GM13977 (cell line): ENCODE measurements at regions not wholly inside any gene's neighbourhood (a gene's known extent, or its start where the extent isn't known, plus 50 kb on each side); places are given as distances from the start of the nearest gene placed in this dataset.
"Not testable (repeated sequence)": the region's sequence is repeated elsewhere in the genome, so short reads cannot be mapped to it uniquely, and the experiment has no call there.

Experiments used
- DNase-seq: peaks from one replicate; pipeline ENCODE4 v3.0.0; 2012; ENCODE audit warnings: low spot score
- in situ Hi-C: fragments of 300-500 bp; cut with MboI; formaldehyde crosslinking; loops from one replicate; pipeline ENCODE4 v1.12.0; 2022; ENCODE audit warnings: low sequenced_read_pairs, low pct_unique_long_range_greater_than_20kb, mixed read lengths, inconsistent platforms; ENCODE audit not compliant: unreplicated experiment
- TF ChIP-seq, protein P1 (sequence below): IDR thresholded peaks from 2 replicates; pipeline ENCODE4 v1.5.1; 2012; ENCODE audit warnings: mild to moderate bottlenecking, control low read depth; ENCODE audit not compliant: insufficient read depth; ENCODE audit errors: extremely low read depth, missing control alignments

DNA sequence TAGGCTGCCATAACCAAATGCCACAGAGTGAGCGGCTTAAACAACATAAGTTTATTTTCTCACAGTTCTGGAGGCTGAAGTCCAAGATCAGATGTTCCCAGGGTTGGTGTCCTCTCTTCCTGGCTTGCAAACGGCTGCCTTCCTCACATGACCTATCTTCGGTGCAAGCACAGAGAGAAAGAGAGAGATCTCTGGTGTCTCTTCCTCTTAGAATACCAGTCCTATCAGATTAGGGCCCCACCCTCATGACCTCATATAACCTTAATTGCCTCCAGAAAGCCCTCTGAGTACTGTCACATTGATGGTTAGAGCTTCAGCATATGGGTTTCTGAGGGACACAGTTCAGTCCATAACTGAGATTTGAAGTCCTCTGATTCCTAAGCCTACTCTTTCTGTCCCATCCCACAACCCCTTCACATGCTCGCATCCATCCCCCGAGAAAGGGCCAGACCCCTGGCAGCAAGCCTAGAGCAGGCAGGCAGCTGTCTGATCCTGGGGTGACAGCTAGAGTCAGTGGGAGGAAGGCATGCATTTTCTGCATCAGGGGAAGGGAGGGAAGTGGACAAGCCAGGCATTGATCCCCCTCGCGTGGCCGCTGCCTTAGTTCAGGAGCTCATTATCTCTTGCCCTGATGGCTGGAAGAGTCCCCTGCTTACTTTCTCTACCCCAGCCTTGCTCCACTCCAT is 114.1 kb downstream of the FAR1 start:
- in situ Hi-C loops: no loop called here
- TF ChIP-seq, protein P1, sequence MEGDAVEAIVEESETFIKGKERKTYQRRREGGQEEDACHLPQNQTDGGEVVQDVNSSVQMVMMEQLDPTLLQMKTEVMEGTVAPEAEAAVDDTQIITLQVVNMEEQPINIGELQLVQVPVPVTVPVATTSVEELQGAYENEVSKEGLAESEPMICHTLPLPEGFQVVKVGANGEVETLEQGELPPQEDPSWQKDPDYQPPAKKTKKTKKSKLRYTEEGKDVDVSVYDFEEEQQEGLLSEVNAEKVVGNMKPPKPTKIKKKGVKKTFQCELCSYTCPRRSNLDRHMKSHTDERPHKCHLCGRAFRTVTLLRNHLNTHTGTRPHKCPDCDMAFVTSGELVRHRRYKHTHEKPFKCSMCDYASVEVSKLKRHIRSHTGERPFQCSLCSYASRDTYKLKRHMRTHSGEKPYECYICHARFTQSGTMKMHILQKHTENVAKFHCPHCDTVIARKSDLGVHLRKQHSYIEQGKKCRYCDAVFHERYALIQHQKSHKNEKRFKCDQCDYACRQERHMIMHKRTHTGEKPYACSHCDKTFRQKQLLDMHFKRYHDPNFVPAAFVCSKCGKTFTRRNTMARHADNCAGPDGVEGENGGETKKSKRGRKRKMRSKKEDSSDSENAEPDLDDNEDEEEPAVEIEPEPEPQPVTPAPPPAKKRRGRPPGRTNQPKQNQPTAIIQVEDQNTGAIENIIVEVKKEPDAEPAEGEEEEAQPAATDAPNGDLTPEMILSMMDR: no peak
- DNase-seq: no peak

DNA sequence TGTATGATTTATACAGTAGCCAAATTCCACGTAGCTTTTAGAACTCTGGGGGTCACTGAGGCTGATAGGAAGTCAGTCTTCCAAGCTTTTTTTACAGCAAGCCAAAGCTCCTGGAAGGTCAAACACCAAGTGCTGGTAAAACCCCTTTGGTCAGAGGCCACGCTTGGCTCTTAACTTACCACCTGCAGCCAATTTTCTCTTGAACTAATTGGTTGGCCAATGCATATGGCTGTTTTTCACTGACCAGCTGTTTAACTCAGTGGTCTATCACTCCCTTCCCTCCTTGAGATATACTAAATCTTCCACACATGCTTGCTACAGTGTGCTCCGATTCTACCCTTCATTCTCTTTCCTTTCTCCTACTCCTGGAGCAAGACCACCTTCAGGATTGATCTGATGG is 116.0 kb downstream of the FAR1 start:
- TF ChIP-seq, protein P1: no peak
- in situ Hi-C loops: no loop called here
- no peak for DNase-seq

DNA sequence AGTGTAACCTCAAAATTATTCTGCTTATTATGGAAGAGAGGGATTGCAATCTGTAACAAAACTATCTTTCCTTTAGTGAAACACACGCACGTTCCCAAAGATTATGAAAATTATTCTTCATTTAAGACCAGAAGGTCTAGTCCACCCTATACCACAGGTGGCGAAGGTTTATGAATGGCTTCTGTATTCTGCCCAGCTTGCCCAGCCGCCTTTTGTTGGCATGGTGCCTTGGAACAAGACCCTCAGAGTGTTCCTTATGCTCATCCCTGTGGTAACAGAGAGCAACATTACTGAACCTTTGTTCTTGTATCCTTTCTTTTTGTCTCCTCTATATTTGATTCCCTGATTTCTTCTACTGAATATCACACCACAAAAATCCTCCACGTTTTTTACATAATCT is 116.4 kb downstream of the FAR1 start:
- no peak for DNase-seq
- TF ChIP-seq, protein P1: no peak
- in situ Hi-C loops: no loop called here

DNA sequence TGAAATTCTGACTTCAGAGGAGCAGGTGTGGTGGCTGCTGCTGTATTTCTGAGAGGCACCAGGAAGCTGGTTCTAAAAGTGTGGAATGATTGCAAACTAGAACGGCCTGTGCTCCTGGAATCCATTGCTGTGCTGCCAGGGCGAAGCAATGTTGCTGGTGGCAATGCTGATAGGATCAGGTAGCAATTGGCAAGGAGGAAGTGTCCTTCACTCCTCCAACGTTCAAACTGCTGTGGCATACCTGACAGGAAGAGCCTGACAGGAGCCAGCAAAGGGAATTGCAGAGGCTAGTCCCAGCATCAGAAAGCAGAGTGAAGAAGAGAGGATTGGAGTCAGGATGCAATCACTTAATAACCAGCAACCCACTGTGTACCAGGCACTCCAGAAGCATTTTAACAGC is 118.2 kb downstream of the FAR1 start:
- in situ Hi-C loops: no loop called here
- no peak for DNase-seq

DNA sequence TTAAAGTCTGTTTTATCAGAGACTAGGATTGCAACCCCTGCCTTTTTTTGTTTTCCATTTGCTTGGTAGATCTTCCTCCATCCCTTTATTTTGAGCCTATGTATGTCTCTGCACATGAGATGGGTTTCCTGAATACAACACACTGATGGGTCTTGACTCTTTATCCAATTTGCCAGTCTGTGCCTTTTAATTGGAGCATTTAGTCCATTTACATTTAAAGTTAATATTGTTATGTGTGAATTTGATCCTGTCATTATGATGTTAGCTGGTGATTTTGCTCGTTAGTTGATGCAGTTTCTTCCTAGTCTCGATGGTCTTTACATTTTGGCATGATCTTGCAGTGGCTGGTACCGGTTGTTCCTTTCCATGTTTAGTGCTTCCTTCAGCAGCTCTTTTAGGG is 129.1 kb downstream of the FAR1 start:
- in situ Hi-C loops, DNase-seq: not testable (repeated sequence)

More for the DNA sequence above, 118.2 kb downstream of the FAR1 start:
- TF ChIP-seq, protein P1: no peak

DNA sequence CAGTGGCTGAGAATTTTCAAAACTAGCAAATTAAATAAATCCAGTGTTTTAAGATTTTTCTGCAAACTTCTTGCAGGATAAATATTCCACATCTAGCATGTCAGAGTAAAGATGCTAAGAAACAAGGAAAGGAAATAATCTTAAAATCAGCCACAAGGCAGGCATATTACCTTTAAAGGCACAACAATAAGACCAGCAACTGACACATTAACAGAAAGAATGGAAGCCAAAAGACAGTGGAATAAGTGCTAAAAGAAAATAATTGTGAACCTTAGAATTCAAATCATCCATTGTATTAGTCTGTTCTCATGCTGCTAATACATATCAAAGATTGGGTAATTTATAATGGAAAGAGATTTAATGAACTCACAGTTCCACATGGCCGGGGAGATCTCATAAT is 132.4 kb downstream of the FAR1 start:
- DNase-seq: no peak
- in situ Hi-C loops: no loop called here

GRCh38 chr11:13818325-13818724 is 144.2 kb upstream of the SPON1 start:
- DNase-seq: no peak
- in situ Hi-C loops: no loop called here
- TF ChIP-seq, protein P1: no peak

More for the DNA sequence above, 132.4 kb downstream of the FAR1 start:
- TF ChIP-seq, protein P1: no peak
